ENCODE measurements at regions not wholly inside any gene's neighbourhood (a gene's known extent, or its start where the extent isn't known, plus 50 kb on each side); places are given as distances from the start of the nearest gene placed in this dataset.

DNA sequence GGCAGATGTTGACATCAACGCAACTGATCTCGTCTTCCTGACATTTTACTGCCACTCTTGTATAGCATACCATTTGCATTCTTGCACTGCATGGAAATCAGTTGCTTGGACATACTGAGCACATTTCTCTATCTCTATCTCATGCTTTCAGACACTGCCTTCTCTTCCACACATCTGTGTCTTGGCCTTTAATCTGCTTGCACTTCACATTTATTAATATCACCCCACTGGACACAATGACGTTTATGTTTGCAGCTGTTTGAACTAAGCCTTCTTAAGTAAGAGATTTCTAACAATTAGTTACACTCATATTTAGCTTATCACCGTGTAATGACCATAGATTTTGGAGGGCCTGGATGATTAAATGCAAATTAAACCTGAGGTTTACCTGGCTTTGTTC is 229.8 kb upstream of the CDH19 start:
- H3K27ac Mint-ChIP-seq: no peak overlapping the region
- H3K36me3 Mint-ChIP-seq: no peaks in the 10 kb centered on the region
- TF ChIP-seq, protein P1, sequence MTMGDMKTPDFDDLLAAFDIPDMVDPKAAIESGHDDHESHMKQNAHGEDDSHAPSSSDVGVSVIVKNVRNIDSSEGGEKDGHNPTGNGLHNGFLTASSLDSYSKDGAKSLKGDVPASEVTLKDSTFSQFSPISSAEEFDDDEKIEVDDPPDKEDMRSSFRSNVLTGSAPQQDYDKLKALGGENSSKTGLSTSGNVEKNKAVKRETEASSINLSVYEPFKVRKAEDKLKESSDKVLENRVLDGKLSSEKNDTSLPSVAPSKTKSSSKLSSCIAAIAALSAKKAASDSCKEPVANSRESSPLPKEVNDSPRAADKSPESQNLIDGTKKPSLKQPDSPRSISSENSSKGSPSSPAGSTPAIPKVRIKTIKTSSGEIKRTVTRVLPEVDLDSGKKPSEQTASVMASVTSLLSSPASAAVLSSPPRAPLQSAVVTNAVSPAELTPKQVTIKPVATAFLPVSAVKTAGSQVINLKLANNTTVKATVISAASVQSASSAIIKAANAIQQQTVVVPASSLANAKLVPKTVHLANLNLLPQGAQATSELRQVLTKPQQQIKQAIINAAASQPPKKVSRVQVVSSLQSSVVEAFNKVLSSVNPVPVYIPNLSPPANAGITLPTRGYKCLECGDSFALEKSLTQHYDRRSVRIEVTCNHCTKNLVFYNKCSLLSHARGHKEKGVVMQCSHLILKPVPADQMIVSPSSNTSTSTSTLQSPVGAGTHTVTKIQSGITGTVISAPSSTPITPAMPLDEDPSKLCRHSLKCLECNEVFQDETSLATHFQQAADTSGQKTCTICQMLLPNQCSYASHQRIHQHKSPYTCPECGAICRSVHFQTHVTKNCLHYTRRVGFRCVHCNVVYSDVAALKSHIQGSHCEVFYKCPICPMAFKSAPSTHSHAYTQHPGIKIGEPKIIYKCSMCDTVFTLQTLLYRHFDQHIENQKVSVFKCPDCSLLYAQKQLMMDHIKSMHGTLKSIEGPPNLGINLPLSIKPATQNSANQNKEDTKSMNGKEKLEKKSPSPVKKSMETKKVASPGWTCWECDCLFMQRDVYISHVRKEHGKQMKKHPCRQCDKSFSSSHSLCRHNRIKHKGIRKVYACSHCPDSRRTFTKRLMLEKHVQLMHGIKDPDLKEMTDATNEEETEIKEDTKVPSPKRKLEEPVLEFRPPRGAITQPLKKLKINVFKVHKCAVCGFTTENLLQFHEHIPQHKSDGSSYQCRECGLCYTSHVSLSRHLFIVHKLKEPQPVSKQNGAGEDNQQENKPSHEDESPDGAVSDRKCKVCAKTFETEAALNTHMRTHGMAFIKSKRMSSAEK (CRISPR knock-in tag; IDR thresholded peaks at IDR 0.05; ENCODE audit: borderline replicate concordance): no peak
- TF ChIP-seq, protein P2, sequence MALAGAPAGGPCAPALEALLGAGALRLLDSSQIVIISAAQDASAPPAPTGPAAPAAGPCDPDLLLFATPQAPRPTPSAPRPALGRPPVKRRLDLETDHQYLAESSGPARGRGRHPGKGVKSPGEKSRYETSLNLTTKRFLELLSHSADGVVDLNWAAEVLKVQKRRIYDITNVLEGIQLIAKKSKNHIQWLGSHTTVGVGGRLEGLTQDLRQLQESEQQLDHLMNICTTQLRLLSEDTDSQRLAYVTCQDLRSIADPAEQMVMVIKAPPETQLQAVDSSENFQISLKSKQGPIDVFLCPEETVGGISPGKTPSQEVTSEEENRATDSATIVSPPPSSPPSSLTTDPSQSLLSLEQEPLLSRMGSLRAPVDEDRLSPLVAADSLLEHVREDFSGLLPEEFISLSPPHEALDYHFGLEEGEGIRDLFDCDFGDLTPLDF (CRISPR knock-in tag; IDR thresholded peaks at IDR 0.05): no peak
- TF ChIP-seq NR2C2 (CRISPR knock-in tag; IDR thresholded peaks at IDR 0.05) (no peak), NR3C1 (CRISPR knock-in tag; conservative IDR thresholded peaks at IDR 0.05; ENCODE audit: low read depth) (no peak), MXD4 (CRISPR knock-in tag; IDR thresholded peaks at IDR 0.05; ENCODE audit: borderline replicate concordance) (no peak), RORB (CRISPR knock-in tag; IDR thresholded peaks at IDR 0.05) (no peak), CREM (CRISPR knock-in tag; IDR thresholded peaks at IDR 0.05) (no peak), JAZF1 (CRISPR knock-in tag; IDR thresholded peaks at IDR 0.05) (no peak)
- TF ChIP-seq, protein P3, sequence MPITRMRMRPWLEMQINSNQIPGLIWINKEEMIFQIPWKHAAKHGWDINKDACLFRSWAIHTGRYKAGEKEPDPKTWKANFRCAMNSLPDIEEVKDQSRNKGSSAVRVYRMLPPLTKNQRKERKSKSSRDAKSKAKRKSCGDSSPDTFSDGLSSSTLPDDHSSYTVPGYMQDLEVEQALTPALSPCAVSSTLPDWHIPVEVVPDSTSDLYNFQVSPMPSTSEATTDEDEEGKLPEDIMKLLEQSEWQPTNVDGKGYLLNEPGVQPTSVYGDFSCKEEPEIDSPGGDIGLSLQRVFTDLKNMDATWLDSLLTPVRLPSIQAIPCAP (CRISPR knock-in tag; IDR thresholded peaks at IDR 0.05): no peak
- TF ChIP-seq, protein P4, sequence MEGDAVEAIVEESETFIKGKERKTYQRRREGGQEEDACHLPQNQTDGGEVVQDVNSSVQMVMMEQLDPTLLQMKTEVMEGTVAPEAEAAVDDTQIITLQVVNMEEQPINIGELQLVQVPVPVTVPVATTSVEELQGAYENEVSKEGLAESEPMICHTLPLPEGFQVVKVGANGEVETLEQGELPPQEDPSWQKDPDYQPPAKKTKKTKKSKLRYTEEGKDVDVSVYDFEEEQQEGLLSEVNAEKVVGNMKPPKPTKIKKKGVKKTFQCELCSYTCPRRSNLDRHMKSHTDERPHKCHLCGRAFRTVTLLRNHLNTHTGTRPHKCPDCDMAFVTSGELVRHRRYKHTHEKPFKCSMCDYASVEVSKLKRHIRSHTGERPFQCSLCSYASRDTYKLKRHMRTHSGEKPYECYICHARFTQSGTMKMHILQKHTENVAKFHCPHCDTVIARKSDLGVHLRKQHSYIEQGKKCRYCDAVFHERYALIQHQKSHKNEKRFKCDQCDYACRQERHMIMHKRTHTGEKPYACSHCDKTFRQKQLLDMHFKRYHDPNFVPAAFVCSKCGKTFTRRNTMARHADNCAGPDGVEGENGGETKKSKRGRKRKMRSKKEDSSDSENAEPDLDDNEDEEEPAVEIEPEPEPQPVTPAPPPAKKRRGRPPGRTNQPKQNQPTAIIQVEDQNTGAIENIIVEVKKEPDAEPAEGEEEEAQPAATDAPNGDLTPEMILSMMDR (IDR thresholded peaks at IDR 0.05): no peak
- TF ChIP-seq, protein P5, sequence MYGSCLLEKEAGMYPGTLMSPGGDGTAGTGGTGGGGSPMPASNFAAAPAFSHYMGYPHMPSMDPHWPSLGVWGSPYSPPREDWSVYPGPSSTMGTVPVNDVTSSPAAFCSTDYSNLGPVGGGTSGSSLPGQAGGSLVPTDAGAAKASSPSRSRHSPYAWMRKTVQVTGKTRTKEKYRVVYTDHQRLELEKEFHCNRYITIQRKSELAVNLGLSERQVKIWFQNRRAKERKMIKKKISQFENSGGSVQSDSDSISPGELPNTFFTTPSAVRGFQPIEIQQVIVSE (CRISPR knock-in tag; IDR thresholded peaks at IDR 0.05; ENCODE audit: borderline replicate concordance): no peak
- TF ChIP-seq, protein P6, sequence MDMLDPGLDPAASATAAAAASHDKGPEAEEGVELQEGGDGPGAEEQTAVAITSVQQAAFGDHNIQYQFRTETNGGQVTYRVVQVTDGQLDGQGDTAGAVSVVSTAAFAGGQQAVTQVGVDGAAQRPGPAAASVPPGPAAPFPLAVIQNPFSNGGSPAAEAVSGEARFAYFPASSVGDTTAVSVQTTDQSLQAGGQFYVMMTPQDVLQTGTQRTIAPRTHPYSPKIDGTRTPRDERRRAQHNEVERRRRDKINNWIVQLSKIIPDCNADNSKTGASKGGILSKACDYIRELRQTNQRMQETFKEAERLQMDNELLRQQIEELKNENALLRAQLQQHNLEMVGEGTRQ (CRISPR knock-in tag; IDR thresholded peaks at IDR 0.05): no peak
- POLR2A ChIA-PET: no interaction called here
- no peaks in the 10 kb centered on the region for H3K4me1 Mint-ChIP-seq
- no peak overlapping the region for H3K4me3 Mint-ChIP-seq
- ATAC-seq (no peak), DNase-seq (ENCODE audit: low spot score) (no peak)
- H3K27me3 Mint-ChIP-seq (ENCODE audit: low read depth): no peaks in the 10 kb centered on the region; the same call in 1 of the 2 replicates
- CTCF ChIA-PET: no interaction called here
- peaks cover 4% of the 10 kb centered on the region; the same call in 1 of the 2 replicates for H3K9me3 Mint-ChIP-seq

DNA sequence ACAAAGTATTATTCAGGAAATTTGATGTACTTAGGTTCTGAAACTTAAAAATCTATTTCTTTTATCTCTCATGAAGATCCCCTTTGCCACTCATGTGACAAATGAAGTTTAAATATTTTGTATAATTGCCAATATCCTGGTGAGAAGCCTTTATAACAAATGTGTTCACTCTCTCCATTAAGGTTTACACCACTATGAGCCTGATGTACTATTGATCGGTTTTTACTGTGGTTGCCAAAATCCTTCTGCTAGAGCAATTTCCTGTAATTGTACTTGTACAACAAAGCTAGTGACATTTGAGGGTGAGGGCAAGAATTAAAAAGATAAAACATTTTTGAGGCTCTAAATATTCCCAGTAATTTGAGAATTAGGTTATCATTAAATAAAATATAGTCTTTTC is 222.3 kb upstream of the CDH19 start:
- CTCF ChIA-PET: no interaction called here
- no peak overlapping the region for H3K27ac Mint-ChIP-seq
- ATAC-seq: no peak
- H3K4me1 Mint-ChIP-seq: no peaks in the 10 kb centered on the region
- POLR2A ChIA-PET: no interaction called here
- no peaks in the 10 kb centered on the region for H3K36me3 Mint-ChIP-seq
- H3K9me3 Mint-ChIP-seq: peaks cover 4% of the 10 kb centered on the region; the same call in 1 of the 2 replicates
- DNase-seq (ENCODE audit: low spot score): no peak
- H3K4me3 Mint-ChIP-seq: no peak overlapping the region
- H3K27me3 Mint-ChIP-seq (ENCODE audit: low read depth): no peaks in the 10 kb centered on the region
- TF ChIP-seq MXD4 (CRISPR knock-in tag; IDR thresholded peaks at IDR 0.05; ENCODE audit: borderline replicate concordance) (no peak), JAZF1 (CRISPR knock-in tag; IDR thresholded peaks at IDR 0.05) (no peak), GTF2I (CRISPR knock-in tag; conservative IDR thresholded peaks at IDR 0.05) (no peak), NR2C2 (CRISPR knock-in tag; IDR thresholded peaks at IDR 0.05) (no peak)
- TF ChIP-seq, protein P6 (CRISPR knock-in tag; IDR thresholded peaks at IDR 0.05): no peak
- TF ChIP-seq, protein P7, sequence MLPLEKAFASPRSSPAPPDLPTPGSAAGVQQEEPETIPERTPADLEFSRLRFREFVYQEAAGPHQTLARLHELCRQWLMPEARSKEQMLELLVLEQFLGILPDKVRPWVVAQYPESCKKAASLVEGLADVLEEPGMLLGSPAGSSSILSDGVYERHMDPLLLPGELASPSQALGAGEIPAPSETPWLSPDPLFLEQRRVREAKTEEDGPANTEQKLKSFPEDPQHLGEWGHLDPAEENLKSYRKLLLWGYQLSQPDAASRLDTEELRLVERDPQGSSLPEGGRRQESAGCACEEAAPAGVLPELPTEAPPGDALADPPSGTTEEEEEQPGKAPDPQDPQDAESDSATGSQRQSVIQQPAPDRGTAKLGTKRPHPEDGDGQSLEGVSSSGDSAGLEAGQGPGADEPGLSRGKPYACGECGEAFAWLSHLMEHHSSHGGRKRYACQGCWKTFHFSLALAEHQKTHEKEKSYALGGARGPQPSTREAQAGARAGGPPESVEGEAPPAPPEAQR (CRISPR knock-in tag; IDR thresholded peaks at IDR 0.05): no peak
- TF ChIP-seq, protein P8, sequence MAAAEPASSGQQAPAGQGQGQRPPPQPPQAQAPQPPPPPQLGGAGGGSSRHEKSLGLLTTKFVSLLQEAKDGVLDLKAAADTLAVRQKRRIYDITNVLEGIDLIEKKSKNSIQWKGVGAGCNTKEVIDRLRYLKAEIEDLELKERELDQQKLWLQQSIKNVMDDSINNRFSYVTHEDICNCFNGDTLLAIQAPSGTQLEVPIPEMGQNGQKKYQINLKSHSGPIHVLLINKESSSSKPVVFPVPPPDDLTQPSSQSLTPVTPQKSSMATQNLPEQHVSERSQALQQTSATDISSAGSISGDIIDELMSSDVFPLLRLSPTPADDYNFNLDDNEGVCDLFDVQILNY (CRISPR knock-in tag; IDR thresholded peaks at IDR 0.05): no peak
- TF ChIP-seq, protein P9, sequence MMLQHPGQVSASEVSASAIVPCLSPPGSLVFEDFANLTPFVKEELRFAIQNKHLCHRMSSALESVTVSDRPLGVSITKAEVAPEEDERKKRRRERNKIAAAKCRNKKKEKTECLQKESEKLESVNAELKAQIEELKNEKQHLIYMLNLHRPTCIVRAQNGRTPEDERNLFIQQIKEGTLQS (CRISPR knock-in tag; conservative IDR thresholded peaks at IDR 0.05): no peak
- TF ChIP-seq, protein P10, sequence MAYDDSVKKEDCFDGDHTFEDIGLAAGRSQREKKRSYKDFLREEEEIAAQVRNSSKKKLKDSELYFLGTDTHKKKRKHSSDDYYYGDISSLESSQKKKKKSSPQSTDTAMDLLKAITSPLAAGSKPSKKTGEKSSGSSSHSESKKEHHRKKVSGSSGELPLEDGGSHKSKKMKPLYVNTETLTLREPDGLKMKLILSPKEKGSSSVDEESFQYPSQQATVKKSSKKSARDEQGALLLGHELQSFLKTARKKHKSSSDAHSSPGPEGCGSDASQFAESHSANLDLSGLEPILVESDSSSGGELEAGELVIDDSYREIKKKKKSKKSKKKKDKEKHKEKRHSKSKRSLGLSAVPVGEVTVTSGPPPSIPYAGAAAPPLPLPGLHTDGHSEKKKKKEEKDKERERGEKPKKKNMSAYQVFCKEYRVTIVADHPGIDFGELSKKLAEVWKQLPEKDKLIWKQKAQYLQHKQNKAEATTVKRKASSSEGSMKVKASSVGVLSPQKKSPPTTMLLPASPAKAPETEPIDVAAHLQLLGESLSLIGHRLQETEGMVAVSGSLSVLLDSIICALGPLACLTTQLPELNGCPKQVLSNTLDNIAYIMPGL (CRISPR knock-in tag; IDR thresholded peaks at IDR 0.05): no peak
